HG02943 (cell line): ENCODE measurements at regions not wholly inside any gene's neighbourhood (a gene's known extent, or its start where the extent isn't known, plus 50 kb on each side); places are given as distances from the start of the nearest gene placed in this dataset.

ENCODE experiments used
- ATAC-seq: cut with Tn5 transposase; IDR thresholded peaks from one replicate; pipeline ENCODE4 v1.9.1; 2021; ENCODE audit warnings: mild to moderate bottlenecking, low read depth, moderate library complexity; ENCODE audit not compliant: unreplicated experiment

DNA sequence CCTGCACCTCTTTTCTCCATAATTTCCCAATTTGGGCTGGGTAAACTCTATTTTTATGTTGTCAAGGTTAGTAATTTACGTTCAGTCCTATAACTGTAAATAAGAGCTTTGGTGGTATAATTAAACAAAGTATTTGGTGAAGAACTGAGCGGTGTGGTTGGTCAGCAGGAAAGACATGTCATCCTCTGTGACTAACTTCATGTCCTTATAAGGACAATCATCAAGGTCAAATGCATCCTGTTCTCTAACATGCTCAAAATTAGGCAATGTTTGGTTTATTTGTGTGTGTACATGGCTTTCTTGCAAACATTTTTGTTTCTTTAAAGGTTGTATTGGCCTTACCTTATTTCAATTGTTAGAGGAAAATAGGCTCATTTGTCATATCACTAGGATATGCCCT, 121.5 kb upstream of the NABP1 start:
- ATAC-seq: no peak

DNA sequence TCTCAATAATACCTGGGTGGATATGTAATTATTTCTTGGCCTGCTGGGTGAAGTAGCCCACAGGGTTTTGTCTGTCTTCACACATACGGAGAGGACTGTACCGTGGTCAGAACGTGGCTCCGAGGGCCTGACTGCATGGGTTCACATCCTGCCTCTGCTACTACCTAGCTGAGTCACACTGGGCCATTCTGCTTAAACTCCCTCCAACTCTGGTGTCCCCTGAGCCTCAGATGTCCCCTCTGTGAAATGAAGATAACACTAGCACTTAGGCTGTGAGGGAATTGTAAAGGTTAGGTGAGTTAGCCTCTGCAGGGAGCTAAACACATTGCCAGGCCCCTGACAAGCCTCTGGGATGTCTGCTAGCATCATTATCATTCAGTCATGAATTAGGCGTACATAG, 120.1 kb upstream of the NABP1 start:
- no peak for ATAC-seq

DNA sequence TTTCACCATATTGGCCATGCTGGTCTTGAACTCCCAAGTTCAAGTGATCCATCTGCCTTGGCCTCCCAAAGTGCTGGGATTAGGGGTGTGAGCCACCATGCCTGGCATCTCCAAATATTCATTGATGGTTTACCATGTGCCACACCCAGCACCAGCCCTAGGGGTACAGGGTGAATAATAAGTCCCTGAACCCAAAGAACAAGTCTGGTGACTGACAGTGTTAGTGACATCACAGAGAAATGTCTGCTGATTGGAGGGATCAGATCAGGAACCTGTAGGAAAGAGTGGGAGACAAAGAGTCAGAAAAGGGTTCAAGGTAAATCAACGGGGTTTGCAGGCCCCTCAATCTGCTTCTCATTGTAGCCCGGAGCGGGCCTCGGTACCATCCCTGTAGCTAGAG, 118.4 kb upstream of the NABP1 start:
- no peak for ATAC-seq

DNA sequence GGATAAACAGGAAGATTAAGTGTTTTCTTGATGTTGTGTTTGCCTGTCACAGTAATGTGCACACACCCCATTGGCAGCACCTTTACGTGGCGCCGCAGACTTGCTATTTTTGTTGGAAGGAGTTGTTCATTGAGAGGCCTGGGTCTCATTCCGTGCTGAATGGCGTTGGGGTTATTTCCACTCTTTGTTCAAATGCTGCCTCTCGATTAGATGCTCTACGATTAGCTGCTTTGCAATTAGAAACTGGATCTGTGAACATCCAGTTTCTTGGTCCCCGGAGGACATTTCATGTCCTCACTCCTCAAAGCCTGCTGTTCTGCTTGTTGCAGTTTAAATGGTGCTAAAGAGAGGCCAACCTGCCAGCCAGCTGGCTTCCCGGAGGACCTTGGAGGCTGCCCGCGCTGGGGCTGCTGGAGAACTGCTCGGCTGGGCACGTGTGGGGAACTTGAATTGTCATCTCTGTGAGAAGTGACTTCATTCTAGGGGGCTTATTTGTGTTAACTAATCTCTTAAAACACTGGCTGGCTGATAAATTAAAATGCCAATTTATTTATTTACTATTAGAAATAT, 117.4 kb upstream of the NABP1 start:
- ATAC-seq: no peak

DNA sequence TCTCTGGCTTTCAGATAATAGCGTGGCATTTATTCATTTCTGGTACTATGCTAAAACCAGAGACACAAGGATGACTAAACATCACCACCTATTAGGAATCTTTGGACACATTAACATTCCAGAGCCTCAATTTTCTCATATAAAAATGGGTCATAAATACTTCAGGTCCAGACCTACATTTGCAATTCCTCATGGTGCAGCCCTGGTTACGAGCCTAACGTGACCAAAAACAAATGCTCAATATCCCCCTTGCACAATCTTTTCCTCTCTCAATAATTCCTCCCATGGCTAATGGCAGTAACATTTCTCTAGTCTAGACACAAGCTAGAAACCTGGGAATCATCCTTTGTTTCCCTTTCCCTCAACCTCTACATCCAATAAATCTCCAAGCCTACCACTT, 112.8 kb upstream of the NABP1 start:
- ATAC-seq: no peak

DNA sequence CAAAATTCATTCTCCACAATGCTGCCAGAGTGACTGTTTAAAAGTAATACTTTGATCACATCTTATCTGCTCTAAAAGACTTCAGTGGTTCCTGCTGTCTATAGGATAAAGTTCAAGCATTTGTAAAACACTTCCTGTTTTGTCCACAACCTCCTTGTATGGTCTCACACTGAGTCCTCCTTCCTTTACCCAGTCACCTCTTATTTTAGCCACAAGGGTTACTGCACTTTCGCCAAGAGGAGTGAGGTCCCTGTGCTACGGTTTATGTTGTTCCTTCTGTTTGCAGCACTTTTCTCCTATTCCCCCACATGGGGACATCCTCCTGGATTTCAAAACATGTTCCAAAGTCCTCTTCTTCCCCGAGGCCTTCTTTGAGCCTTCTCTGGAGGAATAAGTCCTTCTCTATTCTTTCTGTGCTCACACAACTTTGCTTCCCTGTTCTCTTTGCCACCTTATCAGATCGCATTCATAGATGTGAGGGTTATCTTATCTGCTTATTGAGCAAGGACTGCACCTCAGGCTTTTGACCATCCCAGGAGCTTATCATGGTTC, 112.2 kb upstream of the NABP1 start:
- ATAC-seq: peak; percentile 74

DNA sequence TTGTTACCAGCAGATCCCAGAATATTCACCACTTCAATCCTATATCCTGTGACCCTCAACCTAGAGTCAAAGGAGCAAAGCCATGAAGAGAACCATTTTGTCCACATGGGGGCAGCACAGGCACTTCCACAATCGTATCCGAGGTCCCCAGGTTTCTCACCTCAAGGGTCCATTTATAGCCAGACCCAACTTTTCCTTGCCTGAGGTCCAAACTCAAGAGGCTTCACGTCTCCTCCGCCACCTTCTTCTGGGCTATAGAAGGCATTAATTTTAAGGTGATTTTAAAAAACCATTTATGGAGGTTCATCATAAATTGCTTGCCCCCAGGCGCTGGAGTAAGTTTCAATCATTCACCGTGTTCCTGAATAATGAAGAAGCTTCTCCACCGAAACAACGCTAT, 111.6 kb upstream of the NABP1 start:
- ATAC-seq: peak; percentile 81

DNA sequence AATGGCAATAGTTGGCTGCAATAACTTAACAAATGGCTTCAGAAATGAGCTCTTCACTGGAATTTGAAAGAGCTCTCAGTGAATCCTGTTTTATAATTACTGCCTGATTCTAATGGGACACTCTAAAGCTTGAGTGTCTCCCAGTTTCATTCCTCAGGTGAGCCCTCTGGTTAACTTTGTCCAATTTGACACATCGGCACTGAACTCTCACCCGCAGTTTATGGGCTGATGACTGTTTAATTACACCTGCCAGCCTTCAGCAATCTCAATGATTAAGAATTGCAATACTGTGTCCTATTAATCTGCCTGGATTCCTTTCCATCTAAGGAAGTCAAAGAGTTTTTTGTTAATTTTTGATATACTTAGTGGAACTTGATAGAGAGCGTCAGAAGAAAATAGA, 110.7 kb upstream of the NABP1 start:
- ATAC-seq: no peak

DNA sequence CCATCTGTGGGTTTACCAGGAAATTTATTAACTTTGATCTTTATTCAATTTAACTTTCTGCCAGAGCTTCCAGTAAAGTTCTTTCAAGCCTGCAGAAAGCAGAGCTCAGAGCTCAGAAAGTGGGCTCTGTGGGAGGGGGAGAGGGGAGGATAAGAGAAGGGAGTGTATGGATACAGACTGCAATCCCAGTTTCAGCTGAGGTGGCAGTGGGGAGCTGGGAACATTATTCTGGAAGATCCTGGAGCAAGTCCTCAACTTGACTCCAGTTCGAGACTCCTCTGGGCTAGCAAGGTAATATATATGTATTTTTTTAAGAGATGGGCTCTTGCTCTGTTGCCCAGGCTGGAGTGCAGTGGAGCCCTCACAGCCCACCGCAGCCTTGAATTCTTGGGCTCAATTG, 108.9 kb upstream of the NABP1 start:
- ATAC-seq: no peak

DNA sequence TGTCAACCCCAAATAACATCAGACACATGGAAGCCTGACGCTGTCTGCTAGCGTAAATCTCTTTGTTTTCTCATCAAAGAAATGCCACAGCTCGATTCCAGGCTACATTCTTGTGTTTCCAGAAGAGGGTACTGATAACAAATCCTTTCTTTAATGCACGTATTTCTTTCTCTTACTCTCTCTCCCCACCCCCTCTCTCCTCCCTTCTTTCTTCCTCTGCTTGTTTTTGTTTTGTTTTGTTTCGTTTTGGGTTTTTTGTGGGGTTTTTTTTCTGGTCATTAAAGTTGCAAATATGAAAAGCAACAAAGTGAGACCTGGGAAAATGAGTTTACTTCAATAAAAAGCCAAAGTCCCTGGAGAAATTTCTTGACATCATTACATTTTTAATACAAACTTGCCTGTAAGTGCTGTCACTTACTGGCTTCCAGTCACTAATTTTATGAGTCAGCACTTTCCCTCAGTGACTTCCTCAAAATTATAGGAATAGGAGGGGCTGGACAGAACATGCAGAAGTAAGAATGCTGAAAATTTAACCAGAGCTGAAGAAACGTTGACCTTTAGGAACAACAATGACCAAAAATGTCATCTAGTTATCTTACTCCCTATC, 106.7 kb upstream of the NABP1 start:
- no peak for ATAC-seq

DNA sequence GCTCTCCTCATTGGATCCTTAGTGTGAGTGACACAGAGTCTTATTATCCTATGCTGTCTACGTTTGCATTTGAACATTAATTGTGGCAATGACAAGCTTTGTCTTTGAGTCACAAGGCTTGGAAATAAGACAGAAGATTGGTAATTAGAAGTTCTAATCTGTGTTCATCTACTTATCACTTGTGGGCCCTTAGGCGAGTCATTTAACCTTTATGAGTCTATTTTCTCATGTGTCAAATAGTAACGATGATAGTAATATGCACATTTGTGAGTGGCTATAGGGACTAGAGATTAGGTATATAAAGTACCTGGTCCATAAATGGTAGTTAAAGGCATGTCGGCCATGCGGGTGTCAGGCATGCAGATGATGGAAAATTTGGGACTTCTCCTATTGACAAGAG, 105.6 kb upstream of the NABP1 start:
- ATAC-seq: no peak

DNA sequence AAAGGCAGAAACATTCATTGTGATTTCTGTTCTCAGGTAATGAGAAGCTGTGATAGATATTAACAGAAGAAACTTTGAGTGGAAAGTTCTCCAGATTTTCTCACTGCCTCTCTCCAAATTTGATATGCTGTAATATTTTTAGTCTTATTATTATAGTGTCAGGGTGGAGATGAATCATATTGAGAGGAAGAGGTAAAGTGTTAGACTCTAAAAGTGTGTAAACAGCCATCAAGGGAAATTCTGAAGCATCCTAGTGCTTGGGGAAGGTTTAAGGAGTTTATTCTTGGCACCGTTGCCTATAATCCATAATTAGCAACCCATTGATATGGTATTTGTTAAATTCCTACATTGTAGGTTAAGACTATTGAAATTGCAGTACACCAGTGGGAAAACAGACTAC, 104.7 kb upstream of the NABP1 start:
- ATAC-seq: no peak

DNA sequence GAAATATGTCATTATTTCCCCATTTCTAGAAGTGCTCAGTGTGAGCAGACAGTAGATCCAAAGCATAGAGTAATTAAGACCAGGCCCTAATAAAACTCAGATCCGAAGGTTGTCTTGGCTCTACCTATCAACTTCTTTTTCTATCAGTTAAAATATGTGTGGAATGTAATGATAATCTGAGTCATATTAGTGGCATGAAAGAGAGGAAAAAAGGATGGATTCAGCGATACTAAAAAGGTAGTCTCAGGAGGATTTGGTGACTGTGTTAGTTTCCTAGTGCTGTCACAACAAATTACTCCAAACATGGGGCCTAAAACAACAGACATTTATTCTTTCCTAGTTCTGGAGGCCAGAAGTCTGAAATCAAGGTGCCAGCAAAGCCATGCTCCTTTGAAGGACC, 103.7 kb upstream of the NABP1 start:
- ATAC-seq: no peak

DNA sequence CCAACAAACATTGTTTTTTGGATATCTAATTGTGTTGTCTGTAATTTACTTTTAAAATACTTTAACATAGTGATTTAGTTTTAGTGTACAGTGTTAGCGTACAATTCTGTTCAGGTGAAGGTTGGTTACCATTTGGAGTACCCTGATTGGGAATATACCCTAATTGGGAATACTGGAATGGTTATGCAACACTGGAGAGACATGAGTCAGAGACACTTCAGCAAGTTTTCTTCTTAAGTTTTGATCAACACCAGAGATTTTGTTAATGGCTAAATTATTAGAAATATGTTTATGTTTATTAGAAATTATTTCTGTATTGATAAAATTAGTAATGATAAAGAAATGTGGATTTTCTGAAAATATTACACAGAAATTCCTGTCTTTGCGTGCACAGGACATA, 100.3 kb upstream of the NABP1 start:
- ATAC-seq: no peak

DNA sequence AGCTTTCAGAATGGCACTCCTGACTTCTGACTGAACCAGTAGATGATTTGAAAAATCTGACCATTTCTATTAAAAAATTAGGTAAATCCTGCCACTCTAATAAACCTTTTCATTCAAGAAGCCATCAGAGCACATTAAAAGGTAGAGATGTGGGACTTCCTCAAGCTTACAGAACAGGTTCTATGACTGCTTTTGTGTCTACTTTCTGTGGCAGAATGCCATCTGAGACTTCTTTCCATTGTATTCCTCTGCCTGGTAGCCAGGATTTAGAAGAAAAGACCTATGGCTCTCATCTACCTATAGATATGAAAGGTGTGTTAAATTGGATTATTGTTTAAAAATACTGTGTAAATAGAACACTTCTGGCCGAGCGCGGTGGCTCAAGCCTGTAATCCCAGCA, 99.9 kb upstream of the NABP1 start:
- ATAC-seq: no peak

DNA sequence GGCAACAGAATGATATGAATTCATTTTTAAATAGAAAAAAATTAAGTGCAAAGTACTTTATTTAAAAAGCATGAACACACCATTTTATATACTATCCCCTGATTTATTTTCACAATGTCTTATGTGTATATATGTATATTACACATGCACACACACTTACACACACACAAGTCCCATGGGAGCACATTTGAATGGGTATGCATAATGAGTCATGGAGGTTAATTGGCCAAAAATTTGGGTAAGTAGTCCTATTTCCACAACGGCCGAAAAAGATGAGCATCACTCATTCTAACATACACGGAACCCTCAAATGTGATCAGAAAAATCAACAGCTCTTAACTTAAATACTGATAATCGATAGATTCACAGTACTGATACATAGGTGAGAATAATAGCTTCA, 97.4 kb upstream of the NABP1 start:
- ATAC-seq: no peak

DNA sequence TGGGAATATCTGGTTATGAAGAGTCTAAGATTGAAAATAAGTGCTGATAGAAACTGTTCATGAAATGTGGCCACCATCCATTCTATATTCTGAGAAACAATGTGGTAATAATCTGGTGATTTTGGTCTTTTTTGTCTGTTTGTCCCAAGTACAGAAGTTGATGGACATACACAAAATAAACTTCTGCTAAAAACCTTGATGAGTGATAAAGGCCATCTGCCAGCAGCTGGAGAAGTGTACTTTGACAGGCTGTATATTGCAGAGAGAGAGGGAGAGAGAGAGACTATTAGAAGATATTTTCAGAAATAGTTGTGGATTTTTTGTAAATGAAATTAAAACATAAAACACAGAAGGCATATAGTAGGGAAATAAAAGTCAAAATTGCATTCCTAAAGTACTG, 96.9 kb upstream of the NABP1 start:
- ATAC-seq: no peak

DNA sequence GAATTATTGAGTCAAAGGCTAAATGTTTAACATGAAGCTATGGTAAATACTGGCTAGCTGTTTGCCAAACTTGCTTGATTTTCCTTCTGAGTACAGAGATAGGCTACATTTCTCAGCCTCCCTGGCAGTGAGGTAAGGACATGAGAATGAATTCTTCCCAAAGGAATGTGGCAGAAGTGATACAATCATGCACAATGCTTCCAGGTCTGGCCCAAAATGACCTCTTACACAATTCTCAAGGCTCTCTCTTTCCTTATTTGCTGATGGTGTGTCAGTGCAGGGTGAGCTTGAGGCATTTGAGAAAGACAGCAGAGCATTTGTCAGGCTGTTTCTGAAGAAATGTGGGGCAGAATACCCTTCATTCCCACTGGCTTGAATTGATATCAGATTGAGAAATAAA, 95.6 kb upstream of the NABP1 start:
- no peak for ATAC-seq

DNA sequence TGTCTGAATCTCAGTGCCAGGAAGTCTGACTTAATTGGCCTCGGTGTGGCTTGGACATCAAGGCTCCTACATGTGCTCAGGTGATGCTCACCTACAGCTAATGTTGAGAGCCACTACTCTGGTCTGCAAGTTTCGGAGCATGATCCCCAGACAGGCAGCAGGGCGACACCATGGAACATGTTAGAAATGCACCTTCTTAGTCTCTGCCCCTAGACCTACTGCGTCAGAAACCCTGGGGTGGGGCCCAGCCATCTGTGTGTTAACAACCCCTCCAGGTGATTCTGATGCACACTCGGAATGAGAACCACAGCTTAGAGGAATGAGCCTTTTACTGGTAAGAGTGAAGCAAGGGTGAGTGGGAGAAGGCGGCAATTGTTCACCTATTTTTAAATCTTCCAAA, 86.9 kb upstream of the NABP1 start:
- ATAC-seq: no peak

DNA sequence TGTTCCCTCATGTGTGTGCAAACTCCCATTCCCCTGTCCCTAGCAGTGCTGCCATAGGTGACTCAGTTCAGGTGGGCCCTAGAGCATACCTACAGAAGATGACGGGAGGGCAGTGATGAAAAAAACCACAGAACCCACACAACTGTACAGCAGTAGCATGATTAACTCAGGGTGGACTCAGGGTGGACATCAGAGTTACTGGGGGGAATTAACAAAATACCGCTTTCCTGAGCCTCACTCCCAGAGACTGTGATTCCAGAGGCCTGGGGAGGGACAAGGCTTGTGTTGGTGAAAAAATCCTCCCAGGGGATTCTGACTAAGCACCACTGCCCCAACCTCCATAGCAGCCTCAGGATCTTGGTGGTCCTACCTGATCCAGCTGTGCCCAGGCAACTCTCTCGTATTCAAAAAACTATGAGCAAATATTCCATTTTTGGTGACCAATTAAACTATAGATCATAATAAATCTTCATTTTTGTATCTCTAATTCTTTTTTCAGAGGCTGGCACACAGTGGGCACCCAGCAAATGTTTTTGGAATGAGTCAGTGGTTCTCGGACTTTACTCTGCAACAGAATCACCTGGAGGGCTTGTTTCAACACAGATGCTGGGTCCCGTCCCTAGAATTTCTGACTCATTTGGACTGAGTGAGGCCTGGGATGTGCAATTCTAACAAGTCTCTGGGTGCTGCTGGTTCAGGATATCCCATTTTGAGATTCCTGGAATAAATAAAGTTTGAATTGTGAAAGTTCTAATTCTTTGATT, 84.1 kb upstream of the NABP1 start:
- ATAC-seq: no peak

DNA sequence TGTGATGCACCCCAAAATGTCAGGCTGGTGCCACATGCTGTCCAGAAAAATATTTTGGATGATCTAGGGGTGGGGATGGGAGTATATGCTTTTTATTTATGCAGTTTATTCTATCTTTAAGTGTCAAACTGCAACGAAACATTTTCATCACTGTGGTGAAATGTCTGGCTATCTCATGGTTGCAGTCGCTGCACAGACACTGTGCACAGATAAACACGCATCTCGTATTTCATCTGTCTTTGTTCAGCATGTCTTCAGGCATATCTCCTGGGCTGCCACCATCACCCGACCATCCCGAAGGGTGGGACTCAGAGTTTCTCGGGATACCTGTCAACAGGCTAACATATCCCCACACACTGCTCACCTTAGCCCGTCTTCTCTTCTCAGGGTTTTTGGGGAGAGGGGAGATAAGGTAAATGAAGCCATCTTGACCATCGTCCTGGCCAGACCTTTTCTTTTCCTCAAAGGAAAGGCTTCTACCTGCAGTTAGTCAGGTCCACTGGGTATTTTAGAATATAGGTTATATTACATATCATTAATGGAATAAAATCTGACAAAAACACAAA, 80.7 kb upstream of the NABP1 start:
- ATAC-seq: no peak

DNA sequence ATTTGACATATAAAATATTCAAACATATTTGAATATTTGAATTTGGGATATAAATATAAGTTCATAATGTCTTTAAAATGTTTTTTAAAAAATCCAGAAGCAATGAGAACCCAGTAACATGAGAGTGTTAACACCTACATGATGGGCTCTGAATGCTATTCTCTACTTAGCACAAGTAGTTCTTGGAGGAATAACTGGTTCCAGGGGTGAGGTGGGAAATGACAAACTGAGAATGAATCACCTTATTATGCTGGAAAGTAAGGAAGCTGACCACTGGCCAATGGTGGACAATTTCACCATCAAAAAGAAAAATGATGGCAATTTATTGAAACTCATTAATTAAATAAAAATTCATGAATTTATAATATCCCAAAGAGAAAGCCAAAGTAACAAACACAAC, 79.6 kb upstream of the NABP1 start:
- ATAC-seq: no peak
